ENCODE measurements at regions not wholly inside any gene's neighbourhood (a gene's known extent, or its start where the extent isn't known, plus 50 kb on each side); places are given as distances from the start of the nearest gene placed in this dataset.

- TF ChIP-seq CTCF (IDR thresholded peaks at IDR 0.05) (no peak), POLR2A (IDR thresholded peaks at IDR 0.05) (no peak)
Observed at GRCh38 chr2:239463541-239464165, 62.8 kb upstream of the HDAC4 start.
